ENCODE measurements at regions not wholly inside any gene's neighbourhood (a gene's known extent, or its start where the extent isn't known, plus 50 kb on each side); places are given as distances from the start of the nearest gene placed in this dataset.

- TF ChIP-seq FOXO4 (CRISPR knock-in tag; IDR thresholded peaks at IDR 0.05) (no peak), ZNF707 (CRISPR knock-in tag; conservative IDR thresholded peaks at IDR 0.05) (no peak), HNRNPH1 (optimal IDR thresholded peaks at IDR 0.05; ENCODE audit: low read depth, low read length) (no peak), SMARCC2 (IDR thresholded peaks at IDR 0.05; ENCODE audit: low read depth) (no peak), U2AF2 (optimal IDR thresholded peaks at IDR 0.05; ENCODE audit: low read depth, low read length) (no peak), NFIX (CRISPR knock-in tag; IDR thresholded peaks at IDR 0.05; ENCODE audit: low read depth) (no peak), CBX1 (IDR thresholded peaks at IDR 0.05; ENCODE audit: low read depth) (no peak), MEF2D (tag; conservative IDR thresholded peaks at IDR 0.05; ENCODE audit: low read depth) (no peak), ETV1 (tag; conservative IDR thresholded peaks at IDR 0.05; ENCODE audit: low read depth) (no peak), HDAC6 (IDR thresholded peaks at IDR 0.05; ENCODE audit: low read depth, low read length) (no peak), ZNF165 (CRISPR knock-in tag; IDR thresholded peaks at IDR 0.05; ENCODE audit: borderline replicate concordance) (no peak), TGIF2 (CRISPR knock-in tag; IDR thresholded peaks at IDR 0.05) (no peak), ZC3H4 (CRISPR knock-in tag; IDR thresholded peaks at IDR 0.05; ENCODE audit: borderline replicate concordance) (no peak), ZNF77 (CRISPR knock-in tag; IDR thresholded peaks at IDR 0.05) (no peak), ID3 (CRISPR knock-in tag; IDR thresholded peaks at IDR 0.05) (no peak), ID3 (tag; IDR thresholded peaks at IDR 0.05) (no peak)
Measured at GRCh38 chr2:184369307-184369706, 229.0 kb upstream of the ZNF804A start (continued).
